Adrenal gland (tissue), 5 donors: ENCODE measurements at regions not wholly inside any gene's neighbourhood (a gene's known extent, or its start where the extent isn't known, plus 50 kb on each side); places are given as distances from the start of the nearest gene placed in this dataset.

ENCODE experiments used
- POLR2A ChIP-seq, 2 donors: fragments of 450-650 bp; IDR thresholded peaks; one replicate each; pipeline ENCODE4 v1.6.1; 2017; ENCODE audit warnings: antibody characterized with exemption in 2 of 2, mild to moderate bottlenecking in 2 of 2, moderate library complexity in 1 of 2
- TF ChIP-seq, protein P1 (sequence below), 6 experiments: fragments of 450-650 bp in 4 of 6; fragments of 200-600 bp in 2 of 6; sonication (generic) in 1 of 6; IDR thresholded peaks; 1 replicate in 5 of 6; 2 replicates in 1 of 6; pipeline versions ENCODE4 v1.5.1 to v1.8.0; 2016 to 2021; ENCODE audit warnings: antibody characterized with exemption in 6 of 6, mild to moderate bottlenecking in 2 of 6, moderate library complexity in 1 of 6
- donor health status: DM: no; HTN: no; CAD: no.

DNA sequence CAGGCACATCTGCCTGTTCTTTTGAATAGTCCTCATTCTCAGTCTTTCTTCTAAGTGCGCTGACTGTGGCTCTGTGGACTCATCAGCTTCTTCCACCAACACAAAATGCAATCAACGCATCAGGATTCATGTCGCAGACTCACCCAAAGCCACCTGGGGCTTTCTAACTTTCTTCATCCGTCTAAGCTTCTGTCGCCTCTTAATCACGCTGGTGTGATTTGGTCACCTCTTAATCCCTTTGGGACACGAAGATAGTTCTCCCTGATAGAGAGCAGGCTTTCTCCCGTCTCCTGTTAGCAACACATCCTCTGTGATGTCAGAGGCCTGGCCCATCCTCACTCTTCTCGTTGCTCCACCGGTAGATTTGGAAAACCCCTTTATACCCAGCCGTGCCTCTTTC is 78.0 kb upstream of the FOXQ1 start:
- TF ChIP-seq, protein P1, sequence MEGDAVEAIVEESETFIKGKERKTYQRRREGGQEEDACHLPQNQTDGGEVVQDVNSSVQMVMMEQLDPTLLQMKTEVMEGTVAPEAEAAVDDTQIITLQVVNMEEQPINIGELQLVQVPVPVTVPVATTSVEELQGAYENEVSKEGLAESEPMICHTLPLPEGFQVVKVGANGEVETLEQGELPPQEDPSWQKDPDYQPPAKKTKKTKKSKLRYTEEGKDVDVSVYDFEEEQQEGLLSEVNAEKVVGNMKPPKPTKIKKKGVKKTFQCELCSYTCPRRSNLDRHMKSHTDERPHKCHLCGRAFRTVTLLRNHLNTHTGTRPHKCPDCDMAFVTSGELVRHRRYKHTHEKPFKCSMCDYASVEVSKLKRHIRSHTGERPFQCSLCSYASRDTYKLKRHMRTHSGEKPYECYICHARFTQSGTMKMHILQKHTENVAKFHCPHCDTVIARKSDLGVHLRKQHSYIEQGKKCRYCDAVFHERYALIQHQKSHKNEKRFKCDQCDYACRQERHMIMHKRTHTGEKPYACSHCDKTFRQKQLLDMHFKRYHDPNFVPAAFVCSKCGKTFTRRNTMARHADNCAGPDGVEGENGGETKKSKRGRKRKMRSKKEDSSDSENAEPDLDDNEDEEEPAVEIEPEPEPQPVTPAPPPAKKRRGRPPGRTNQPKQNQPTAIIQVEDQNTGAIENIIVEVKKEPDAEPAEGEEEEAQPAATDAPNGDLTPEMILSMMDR (IDR thresholded peaks at IDR 0.05), result no peak
- no peak for TF ChIP-seq POLR2A (IDR thresholded peaks at IDR 0.05)
